ENCODE measurements at regions not wholly inside any gene's neighbourhood (a gene's known extent, or its start where the extent isn't known, plus 50 kb on each side); places are given as distances from the start of the nearest gene placed in this dataset.

GRCh38 chr11:69545976-69546617 lies 64.6 kb downstream of the LINC01488 start:
- H3K36me3 Mint-ChIP-seq = peaks cover 3% of the 10 kb centered on the region
- peaks cover 11% of the 10 kb centered on the region for H3K4me1 Mint-ChIP-seq (ENCODE audit: unreplicated experiment)
- no peak overlapping the region for H3K4me3 Mint-ChIP-seq
- H3K9me3 Mint-ChIP-seq = peaks cover 13% of the 10 kb centered on the region
- DNase-seq (ENCODE audit: extremely low spot score, unreplicated experiment) = no peak
- TF ChIP-seq, protein P1, sequence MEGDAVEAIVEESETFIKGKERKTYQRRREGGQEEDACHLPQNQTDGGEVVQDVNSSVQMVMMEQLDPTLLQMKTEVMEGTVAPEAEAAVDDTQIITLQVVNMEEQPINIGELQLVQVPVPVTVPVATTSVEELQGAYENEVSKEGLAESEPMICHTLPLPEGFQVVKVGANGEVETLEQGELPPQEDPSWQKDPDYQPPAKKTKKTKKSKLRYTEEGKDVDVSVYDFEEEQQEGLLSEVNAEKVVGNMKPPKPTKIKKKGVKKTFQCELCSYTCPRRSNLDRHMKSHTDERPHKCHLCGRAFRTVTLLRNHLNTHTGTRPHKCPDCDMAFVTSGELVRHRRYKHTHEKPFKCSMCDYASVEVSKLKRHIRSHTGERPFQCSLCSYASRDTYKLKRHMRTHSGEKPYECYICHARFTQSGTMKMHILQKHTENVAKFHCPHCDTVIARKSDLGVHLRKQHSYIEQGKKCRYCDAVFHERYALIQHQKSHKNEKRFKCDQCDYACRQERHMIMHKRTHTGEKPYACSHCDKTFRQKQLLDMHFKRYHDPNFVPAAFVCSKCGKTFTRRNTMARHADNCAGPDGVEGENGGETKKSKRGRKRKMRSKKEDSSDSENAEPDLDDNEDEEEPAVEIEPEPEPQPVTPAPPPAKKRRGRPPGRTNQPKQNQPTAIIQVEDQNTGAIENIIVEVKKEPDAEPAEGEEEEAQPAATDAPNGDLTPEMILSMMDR (conservative IDR thresholded peaks at IDR 0.05) = no peak
- H3K27me3 Mint-ChIP-seq = peaks cover 13% of the 10 kb centered on the region
- no peak overlapping the region for H3K27ac Mint-ChIP-seq

- H3K36me3 Mint-ChIP-seq = peaks cover 3% of the 10 kb centered on the region
- H3K9me3 Mint-ChIP-seq = peaks cover 16% of the 10 kb centered on the region
- peaks cover 10% of the 10 kb centered on the region for H3K4me1 Mint-ChIP-seq (ENCODE audit: unreplicated experiment)
- no peak overlapping the region for H3K4me3 Mint-ChIP-seq
- no peak overlapping the region for H3K27ac Mint-ChIP-seq
- TF ChIP-seq, protein P1 (conservative IDR thresholded peaks at IDR 0.05) = no peak
- DNase-seq (ENCODE audit: extremely low spot score, unreplicated experiment) = no peak
- H3K27me3 Mint-ChIP-seq = peaks cover 13% of the 10 kb centered on the region
Measured at GRCh38 chr11:69546735-69547370, 65.4 kb downstream of the LINC01488 start.

DNA sequence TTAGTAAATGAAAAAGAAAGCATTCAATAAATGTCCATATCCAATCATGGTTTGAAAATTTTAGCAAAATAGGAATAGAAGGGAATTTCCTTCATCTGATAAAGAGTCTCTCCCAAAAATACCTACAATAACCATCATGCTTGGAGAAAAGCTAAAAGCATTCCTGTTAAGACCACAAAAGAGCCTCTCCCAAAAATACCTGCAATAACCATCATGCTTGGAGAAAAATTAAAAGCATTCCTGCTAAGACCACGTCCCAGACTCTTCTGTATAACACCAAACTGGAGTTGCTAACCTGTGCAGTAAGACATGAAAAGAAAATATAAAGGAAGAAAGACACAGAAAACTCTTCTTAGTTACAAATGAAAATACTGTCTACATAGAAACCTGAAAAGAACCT lies 69.4 kb downstream of the LINC01488 start:
- H3K4me1 Mint-ChIP-seq (ENCODE audit: unreplicated experiment) = no peaks in the 10 kb centered on the region
- no peak for DNase-seq (ENCODE audit: extremely low spot score, unreplicated experiment)
- peaks cover 3% of the 10 kb centered on the region for H3K36me3 Mint-ChIP-seq
- TF ChIP-seq, protein P1 (conservative IDR thresholded peaks at IDR 0.05) = no peak
- H3K27me3 Mint-ChIP-seq = peaks cover 9% of the 10 kb centered on the region
- H3K4me3 Mint-ChIP-seq = no peak overlapping the region
- H3K27ac Mint-ChIP-seq = no peak overlapping the region
- peaks cover 21% of the 10 kb centered on the region for H3K9me3 Mint-ChIP-seq

- H3K36me3 Mint-ChIP-seq = peaks cover 3% of the 10 kb centered on the region
- no peaks in the 10 kb centered on the region for H3K4me1 Mint-ChIP-seq (ENCODE audit: unreplicated experiment)
- H3K4me3 Mint-ChIP-seq = no peak overlapping the region
- TF ChIP-seq, protein P1 (conservative IDR thresholded peaks at IDR 0.05) = no peak
- peaks cover 21% of the 10 kb centered on the region for H3K9me3 Mint-ChIP-seq
- peaks cover 6% of the 10 kb centered on the region for H3K27me3 Mint-ChIP-seq
- no peak for DNase-seq (ENCODE audit: extremely low spot score, unreplicated experiment)
- no peak overlapping the region for H3K27ac Mint-ChIP-seq
Measured at GRCh38 chr11:69551963-69552362, 70.5 kb downstream of the LINC01488 start.

- H3K4me3 Mint-ChIP-seq = no peak overlapping the region
- no peak for DNase-seq (ENCODE audit: extremely low spot score, unreplicated experiment)
- H3K4me1 Mint-ChIP-seq (ENCODE audit: unreplicated experiment) = no peaks in the 10 kb centered on the region
- no peak overlapping the region for H3K27ac Mint-ChIP-seq
- peaks cover 21% of the 10 kb centered on the region for H3K9me3 Mint-ChIP-seq
- TF ChIP-seq, protein P1 (conservative IDR thresholded peaks at IDR 0.05) = no peak
- H3K36me3 Mint-ChIP-seq = peaks cover 3% of the 10 kb centered on the region
- peaks cover 6% of the 10 kb centered on the region for H3K27me3 Mint-ChIP-seq
Measured at GRCh38 chr11:69552951-69553350, 71.5 kb downstream of the LINC01488 start.
